GM12874 (cell line): ENCODE measurements at regions not wholly inside any gene's neighbourhood (a gene's known extent, or its start where the extent isn't known, plus 50 kb on each side); places are given as distances from the start of the nearest gene placed in this dataset.

ENCODE experiments used
- TF ChIP-seq, protein P1 (sequence below): IDR thresholded peaks from 2 replicates; pipeline ENCODE4 v1.5.1; 2011; ENCODE audit warnings: low read depth, mild to moderate bottlenecking, control low read depth, low read length, moderate library complexity; ENCODE audit not compliant: insufficient read depth

DNA sequence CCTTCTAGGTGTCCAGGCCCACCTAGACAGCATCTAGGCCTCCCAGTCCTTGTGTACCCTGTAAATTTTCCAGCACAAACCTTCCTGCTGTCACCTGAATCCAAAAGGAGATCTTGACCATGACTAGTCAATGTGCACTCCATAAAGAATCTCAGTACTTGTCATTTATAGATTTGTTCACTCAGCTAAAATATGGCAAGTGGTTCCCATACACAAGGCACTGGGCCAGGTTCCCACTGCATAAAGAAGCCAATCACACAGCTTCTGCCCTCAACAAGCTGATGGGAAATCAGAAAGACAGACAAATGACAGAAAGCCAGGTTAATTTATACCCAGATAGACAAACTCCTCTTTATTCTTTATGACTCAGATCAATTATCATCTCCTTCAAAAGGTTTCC is 526.8 kb downstream of the CD83 start:
- TF ChIP-seq, protein P1, sequence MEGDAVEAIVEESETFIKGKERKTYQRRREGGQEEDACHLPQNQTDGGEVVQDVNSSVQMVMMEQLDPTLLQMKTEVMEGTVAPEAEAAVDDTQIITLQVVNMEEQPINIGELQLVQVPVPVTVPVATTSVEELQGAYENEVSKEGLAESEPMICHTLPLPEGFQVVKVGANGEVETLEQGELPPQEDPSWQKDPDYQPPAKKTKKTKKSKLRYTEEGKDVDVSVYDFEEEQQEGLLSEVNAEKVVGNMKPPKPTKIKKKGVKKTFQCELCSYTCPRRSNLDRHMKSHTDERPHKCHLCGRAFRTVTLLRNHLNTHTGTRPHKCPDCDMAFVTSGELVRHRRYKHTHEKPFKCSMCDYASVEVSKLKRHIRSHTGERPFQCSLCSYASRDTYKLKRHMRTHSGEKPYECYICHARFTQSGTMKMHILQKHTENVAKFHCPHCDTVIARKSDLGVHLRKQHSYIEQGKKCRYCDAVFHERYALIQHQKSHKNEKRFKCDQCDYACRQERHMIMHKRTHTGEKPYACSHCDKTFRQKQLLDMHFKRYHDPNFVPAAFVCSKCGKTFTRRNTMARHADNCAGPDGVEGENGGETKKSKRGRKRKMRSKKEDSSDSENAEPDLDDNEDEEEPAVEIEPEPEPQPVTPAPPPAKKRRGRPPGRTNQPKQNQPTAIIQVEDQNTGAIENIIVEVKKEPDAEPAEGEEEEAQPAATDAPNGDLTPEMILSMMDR, result no peak

DNA sequence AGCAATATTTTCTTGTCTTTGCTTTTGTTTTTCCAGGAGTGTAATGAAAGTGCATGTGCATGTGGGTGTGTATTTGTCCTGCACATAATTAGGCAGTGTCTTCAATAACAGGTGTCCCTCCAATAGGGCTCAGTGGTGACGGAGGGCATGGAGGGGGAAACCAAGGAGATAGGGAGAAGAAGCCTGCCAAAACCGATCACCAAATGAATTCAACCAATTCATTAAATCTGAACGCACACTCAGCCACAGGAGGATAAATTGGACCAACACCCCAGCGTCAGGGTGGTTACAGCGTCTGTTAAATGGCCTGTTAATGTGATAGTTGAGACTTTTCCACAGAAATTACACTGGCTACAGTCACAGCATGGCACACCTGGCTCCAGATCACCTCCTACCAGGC is 527.6 kb downstream of the CD83 start:
- TF ChIP-seq, protein P1, result no peak

DNA sequence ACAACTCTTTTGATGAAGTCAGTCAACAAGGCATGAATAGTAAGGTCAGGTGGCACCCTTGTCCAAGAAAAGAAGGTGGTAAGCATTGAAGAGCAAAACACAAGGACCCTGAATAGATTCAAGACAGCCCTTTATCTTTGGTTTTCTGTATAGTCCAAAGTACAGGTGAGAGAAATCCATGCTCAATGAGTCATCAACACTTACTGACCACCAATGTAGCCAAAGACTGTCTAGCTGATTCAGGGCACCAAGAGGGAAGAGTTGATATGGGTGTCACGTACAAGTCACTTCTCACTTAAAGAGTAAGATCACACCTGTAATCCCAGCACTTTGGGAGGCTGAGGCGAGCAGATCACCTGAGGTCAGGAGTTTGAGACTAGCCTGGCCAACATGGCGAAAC is 528.3 kb downstream of the CD83 start:
- TF ChIP-seq, protein P1, result no peak

DNA sequence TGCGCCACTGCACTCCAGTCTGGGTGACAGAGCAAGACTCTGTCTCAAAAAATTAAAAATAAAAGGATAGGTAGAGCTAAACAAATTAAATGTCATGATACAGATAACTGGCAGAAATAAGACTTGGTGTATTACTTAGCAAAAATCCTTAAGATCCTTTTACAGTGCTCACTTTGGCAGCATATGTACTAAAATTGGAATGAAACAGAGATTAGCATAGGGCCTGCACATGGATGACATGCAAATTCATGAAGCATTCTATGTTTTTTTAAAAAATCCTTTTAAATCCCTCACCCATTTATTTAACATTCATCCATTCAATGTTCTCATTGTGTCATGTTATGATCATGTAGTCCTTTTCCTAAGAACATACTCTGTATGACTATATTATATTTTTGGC is 528.8 kb downstream of the CD83 start:
- TF ChIP-seq, protein P1, result no peak

DNA sequence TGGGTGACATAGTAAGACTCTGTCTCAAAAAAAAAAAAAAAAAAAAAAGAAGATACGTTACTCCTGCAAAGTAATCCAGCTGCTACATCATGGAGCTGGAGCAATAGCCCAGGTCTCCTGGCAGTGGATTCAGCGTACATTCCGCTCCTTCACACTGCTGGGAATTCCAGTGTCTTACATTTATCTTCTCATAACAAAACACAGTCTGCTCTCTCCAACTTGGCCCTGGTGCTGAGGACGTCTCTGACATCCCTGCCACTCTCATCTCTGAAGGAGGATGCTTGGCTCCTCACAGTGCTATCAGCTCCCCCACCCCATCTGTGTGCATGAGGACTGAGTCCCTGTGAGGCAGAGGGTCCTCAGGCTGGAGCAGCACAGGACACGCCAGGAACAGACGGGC is 529.8 kb downstream of the CD83 start:
- TF ChIP-seq, protein P1, result no peak

DNA sequence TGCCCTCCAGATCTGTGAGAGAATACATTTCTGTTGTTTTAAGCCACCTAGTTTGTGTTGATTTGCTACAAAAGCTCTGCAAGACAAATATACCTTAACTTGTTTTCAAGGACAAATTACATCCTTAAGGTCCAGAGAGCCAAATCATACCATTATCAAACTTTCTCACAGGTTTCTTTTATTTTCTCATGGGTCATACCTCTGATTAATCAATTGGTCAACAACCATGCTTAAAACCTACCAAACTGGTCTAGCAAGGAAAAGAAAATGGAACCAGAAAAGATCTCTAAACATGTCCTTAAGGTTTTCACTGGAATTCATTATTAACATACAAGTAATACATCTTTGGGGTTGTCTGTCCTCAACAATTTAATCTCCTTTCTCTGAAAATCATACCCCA is 535.0 kb downstream of the CD83 start:
- TF ChIP-seq, protein P1, result no peak

DNA sequence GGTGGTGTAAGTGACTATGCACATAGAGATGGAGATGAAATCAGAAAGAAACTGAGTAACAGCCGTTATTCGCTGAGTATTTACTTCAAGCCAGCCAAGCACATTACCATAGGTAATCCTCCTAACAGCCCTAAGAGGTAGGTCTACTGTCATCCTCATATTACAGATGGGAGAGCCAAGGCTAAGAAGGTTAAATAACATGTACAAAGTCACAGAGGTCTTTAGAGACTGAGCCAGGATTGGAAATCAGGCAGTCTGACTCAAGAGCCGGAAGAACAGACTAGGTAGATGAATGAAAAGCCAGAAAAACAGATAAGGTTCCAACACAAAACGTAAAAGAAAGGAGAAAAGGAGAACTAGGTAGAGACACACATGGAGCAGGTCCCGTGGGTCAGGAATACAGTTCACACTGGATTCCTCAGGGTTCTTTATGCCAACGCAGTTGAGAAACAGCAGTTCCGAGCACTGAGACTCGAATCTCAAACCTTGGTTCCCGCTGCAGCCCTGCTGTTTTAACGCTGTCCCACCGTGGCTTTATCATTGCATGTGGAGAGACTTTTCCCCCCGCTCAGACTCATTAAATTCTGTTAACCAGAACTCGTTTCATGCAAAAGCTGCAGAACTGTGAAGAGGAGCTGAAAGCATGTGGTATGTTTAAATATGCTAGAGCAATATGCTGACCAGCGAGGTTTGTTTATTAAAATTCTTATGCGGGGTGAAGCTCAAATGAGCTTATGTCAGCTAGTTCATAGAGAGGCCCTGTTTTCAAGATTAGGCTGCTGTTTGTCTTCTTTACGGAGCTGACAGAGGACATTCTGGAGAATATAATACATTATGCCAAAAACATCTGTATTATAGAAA is 537.9 kb downstream of the CD83 start:
- TF ChIP-seq, protein P1, result no peak
